HFF-Myc (cell line): ENCODE measurements at regions not wholly inside any gene's neighbourhood (a gene's known extent, or its start where the extent isn't known, plus 50 kb on each side); places are given as distances from the start of the nearest gene placed in this dataset.

Experiments
- DNase-seq: peaks from one replicate; pipeline ENCODE4 v3.0.0-alpha.2; 2011; ENCODE audit warnings: low read depth; ENCODE audit errors: extremely low read depth
- H3K4me3 ChIP-seq: replicated peaks from 2 replicates; pipeline ENCODE4 v1.5.1; 2011; ENCODE audit warnings: low read depth, mild to moderate bottlenecking, control low read depth, low read length
- CTCF ChIP-seq: IDR thresholded peaks from 2 replicates; pipeline ENCODE4 v1.5.1; 2012; ENCODE audit warnings: mild to moderate bottlenecking, low read depth, low read length, control low read depth; ENCODE audit errors: missing control alignments

GRCh38 chr10:69728335-69728870 is 73.3 kb upstream of the COL13A1 start:
- no peak overlapping the region for H3K4me3 ChIP-seq
- TF ChIP-seq CTCF = no peak
- peak; percentile 59 for DNase-seq

GRCh38 chr10:69729326-69730048 is 72.2 kb upstream of the COL13A1 start:
- no peak for DNase-seq
- no peak overlapping the region for H3K4me3 ChIP-seq
- TF ChIP-seq CTCF = no peak

DNA sequence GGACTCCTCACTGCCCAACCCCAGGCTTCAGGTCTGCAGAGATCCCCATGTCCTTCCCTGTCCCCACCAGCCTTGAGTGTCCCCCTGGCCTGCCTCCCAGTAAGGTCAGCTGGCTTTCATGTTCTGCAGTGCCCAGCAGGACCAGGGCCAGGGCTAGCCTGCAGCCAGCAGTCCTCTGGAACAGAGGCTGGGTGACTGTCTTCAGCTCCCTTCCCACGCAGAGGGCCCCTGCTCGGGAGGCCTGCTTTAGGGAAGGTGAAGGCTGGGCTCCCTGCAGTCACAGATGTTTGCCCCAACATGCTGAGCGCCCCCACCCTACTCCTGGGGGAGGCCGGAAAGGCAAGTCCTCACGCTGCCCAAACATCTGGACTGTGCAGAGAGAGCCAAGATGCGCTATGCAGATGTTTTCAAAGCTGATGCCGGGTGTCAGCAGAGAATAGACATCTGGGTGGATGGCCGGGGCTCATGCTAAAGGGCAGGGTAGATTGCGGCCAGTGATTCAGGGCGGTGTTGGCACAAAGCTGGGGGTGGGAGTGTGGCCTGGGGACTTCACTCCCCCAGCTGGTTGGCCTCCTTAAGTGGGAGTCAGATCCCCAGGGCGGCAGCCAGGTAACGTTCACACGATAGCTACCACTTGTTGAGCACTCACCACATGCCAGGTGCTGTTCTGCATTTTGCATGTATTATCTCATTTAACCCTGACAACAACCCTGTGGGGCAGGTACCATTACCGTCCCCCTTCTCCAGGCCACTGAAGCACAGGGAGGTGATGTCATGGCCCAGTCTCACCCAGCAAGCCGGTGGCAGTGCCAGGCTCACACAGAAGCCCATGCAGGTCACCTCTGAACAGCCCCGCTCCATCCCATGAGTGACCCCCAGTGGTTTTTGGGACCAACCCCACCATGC is 71.2 kb upstream of the COL13A1 start:
- no peak overlapping the region for H3K4me3 ChIP-seq
- peak; percentile 67 for DNase-seq
- TF ChIP-seq CTCF = no peak

GRCh38 chr10:69731184-69731583 is 70.5 kb upstream of the COL13A1 start:
- DNase-seq = no peak
- no peak for TF ChIP-seq CTCF

DNA sequence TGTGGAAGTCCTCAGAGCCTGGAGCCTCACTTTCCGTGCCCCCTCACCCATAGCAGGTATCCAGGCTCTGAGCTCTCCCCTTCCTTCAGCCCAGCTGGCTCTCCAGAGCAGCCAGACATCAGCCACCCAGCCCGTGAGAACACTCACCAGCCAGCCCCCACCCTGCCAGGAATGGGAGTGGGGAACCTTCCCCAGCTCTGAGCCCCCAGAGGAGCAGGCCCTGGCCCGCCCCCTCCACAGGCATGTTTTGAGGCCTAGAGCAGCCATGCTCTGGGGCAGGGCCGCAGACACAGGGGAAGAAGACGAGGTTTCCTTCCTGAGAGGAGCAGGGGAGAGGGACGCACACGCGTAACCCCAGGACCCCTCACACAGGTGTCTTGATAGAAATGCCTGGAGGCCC is 70.0 kb upstream of the COL13A1 start:
- no peak overlapping the region for H3K4me3 ChIP-seq
- no peak for DNase-seq
- no peak for TF ChIP-seq CTCF

More at GRCh38 chr10:69731184-69731583, 70.5 kb upstream of the COL13A1 start:
- H3K4me3 ChIP-seq = no peak overlapping the region

DNA sequence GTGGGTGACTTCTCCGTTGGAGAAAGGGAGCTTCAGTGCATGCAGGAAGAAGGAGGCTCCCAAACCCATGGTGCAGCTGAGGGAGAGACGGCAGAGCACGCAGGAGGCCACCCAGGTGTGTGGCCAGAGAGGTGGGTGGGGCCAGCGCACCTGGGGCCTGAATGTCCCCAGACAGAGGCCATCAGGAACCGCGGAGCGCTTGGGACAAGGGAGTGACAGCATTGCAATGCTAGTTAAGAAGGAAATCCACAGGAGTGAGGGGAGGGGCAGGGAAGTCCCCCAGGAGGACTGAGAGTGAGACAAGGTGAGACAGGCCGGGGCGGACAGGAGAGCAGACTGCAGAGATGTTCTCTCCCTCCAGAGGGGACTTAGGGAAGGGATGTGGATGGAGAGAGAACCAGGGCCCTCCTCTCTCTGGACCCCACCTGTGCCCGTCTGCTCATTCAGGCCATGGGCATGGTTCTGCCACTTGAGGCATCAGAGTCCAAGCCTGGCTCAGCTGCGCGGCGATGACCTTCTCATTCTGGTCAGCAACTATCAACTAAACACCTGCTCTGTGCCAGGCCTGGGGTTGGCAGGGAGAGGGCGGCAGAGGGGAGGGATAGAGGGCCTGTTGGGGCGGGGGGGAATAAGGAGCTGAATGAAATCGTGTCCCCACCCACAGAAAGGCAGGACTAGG is 69.4 kb upstream of the COL13A1 start:
- DNase-seq = no peak
- TF ChIP-seq CTCF = no peak
- H3K4me3 ChIP-seq = no peak overlapping the region
